ENCODE measurements at regions not wholly inside any gene's neighbourhood (a gene's known extent, or its start where the extent isn't known, plus 50 kb on each side); places are given as distances from the start of the nearest gene placed in this dataset.

- no peak for TF ChIP-seq POLR2AphosphoS5 (IDR thresholded peaks at IDR 0.05; ENCODE audit: borderline replicate concordance, low read depth, low read length)
- no peak for TF ChIP-seq EZH2 (IDR thresholded peaks at IDR 0.05)
- no peak for TF ChIP-seq FOXP2 (optimal IDR thresholded peaks at IDR 0.05; ENCODE audit: control extremely low read depth, extremely low read length, insufficient read depth)
These were observed 145.0 kb downstream of the CCER1 start for GRCh38 chr12:90809940-90810339.
